K562 (cell line): ENCODE measurements at regions not wholly inside any gene's neighbourhood (a gene's known extent, or its start where the extent isn't known, plus 50 kb on each side); places are given as distances from the start of the nearest gene placed in this dataset.

Experiments
- ZNF347 ChIP-seq: fragments of 450-650 bp; formaldehyde crosslinking; IDR thresholded peaks from 2 replicates; pipeline ENCODE4 v1.4.0; 2020; ENCODE audit warnings: low read depth, mild to moderate bottlenecking, moderate library complexity

GRCh38 chr9:77127071-77127470 lies 50.3 kb upstream of the VPS13A start (continued):
- no peak for TF ChIP-seq ZNF347 (CRISPR knock-in tag)
